ENCODE measurements at regions not wholly inside any gene's neighbourhood (a gene's known extent, or its start where the extent isn't known, plus 50 kb on each side); places are given as distances from the start of the nearest gene placed in this dataset.

DNA sequence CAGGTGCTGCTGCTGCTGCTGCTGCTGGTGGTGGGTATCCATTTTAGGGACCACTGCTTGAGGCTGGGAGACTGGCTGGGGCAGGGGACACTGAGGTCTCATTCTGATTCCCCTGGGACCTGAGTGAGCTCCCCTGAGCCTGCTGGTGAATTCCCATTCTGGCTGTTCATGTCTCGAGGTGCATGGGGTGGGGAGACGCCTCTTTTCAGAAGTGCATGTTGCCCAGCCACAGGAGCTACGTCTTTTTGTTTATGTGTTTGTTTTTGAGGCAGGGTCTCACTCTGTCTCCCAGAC, 133.4 kb downstream of the RHOU start:
- no peak for DNase-seq (ENCODE audit: low spot score)
- TF ChIP-seq ZNF790 (CRISPR knock-in tag; IDR thresholded peaks at IDR 0.05; ENCODE audit: borderline replicate concordance) (no peak), SP4 (CRISPR knock-in tag; IDR thresholded peaks at IDR 0.05) (no peak), MAZ (IDR thresholded peaks at IDR 0.05; ENCODE audit: borderline replicate concordance, low read depth, low read length) (no peak), MAZ (CRISPR knock-in tag; IDR thresholded peaks at IDR 0.05; ENCODE audit: low read depth) (no peak)
- FAIRE-seq: no peak
- ATAC-seq: no peak
- no peaks in the 10 kb centered on the region for H3K36me3 ChIP-seq (replicated peaks in 1 of 2; ENCODE audit: control insufficient read depth in 1 of 2, insufficient read depth in 2 of 2, low read length in 2 of 2)
- ChIA-PET POLR2A (no interaction called here), CTCF (ENCODE audit: low intra/inter-chr PET ratio, low total read pairs) (no interaction called here)
- H3K9ac ChIP-seq (ENCODE audit: insufficient read depth, low read depth, low read length): no peak overlapping the region
- no peaks in the 10 kb centered on the region for H4K20me1 ChIP-seq (ENCODE audit: insufficient read depth, low read length)
- no peaks in the 10 kb centered on the region for H3K9me3 ChIP-seq (ENCODE audit: low read length)
- intact Hi-C loops (cut with micrococcal nuclease; ENCODE audit: unreplicated experiment) (loop anchor here (10.0 kb wide), 1 partner anchor 356 kb away; no protein-coding TSS in a partner anchor), in situ Hi-C loops (cut with HindIII; ENCODE audit: extremely low pct_ligation_motif_present, low pct_unique_long_range_greater_than_20kb) (no loop called here)
- H3K4me2 ChIP-seq (ENCODE audit: low read depth, low read length): no peak overlapping the region
- no peak overlapping the region for H3K4me3 ChIP-seq (replicated peaks in 1 of 3; ENCODE audit: insufficient read depth in 1 of 3, low read depth in 2 of 3, low read length in 3 of 3)
- BruUV-seq (replicated peaks): no TSS peak
- no peak overlapping the region for H2AFZ ChIP-seq (ENCODE audit: low read length)
- 74% methylated on average over 3 of the region's 3 CpGs for WGBS (ENCODE audit: low lambda C conversion rate)
- H3K4me1 ChIP-seq (ENCODE audit: insufficient read depth, low read length): peaks cover 72% of the 10 kb centered on the region
- no peaks in the 10 kb centered on the region for H3K79me2 ChIP-seq (ENCODE audit: insufficient read depth, low read length)
- no peak overlapping the region for H3K27ac ChIP-seq (ENCODE audit: extremely low read length, insufficient read depth, low read length)
- H3K27me3 ChIP-seq (ENCODE audit: control insufficient read depth in 1 of 2, insufficient read depth in 2 of 2, low read length in 2 of 2): no peaks in the 10 kb centered on the region

DNA sequence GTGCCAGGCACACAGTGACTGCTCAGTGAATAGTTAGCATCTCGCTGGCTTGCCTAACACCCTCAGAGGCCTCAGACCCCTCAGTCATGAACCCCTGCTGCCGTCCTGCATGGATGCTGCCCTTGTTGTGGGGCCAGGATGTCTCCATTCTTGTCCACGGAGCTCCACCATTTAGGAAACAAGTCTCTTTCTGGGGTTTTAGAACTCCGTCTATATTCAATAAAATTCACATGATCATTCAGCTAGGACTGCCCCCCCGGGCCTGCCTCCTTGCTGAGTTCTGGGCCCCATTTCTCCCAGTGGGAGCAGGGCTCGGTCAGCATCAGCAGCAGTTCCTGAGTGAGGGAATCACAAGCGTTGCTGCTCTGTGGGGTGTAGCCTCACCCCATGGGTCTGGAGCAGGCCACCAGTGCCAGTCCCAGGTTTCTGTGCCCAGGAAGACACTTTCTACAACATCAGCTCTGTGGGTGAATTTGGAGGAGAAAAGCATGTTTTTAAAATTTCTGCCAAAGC, 134.1 kb downstream of the RHOU start:
- ATAC-seq (no peak), FAIRE-seq (no peak), DNase-seq (ENCODE audit: low spot score) (no peak)
- BruUV-seq (replicated peaks): no TSS peak
- ChIA-PET POLR2A (interaction anchor here (0.9 kb wide), 1 partner anchor 14 kb away, joined by 3 read pairs; no protein-coding TSS in a partner anchor), CTCF (ENCODE audit: low intra/inter-chr PET ratio, low total read pairs) (no interaction called here)
- 68% methylated on average over 5 of the region's 7 CpGs for WGBS (ENCODE audit: low lambda C conversion rate)
- Histone ChIP-seq H4K20me1 (ENCODE audit: insufficient read depth, low read length) (no peaks in the 10 kb centered on the region), H3K36me3 (replicated peaks in 1 of 2; ENCODE audit: control insufficient read depth in 1 of 2, insufficient read depth in 2 of 2, low read length in 2 of 2) (no peaks in the 10 kb centered on the region), H3K9ac (ENCODE audit: insufficient read depth, low read depth, low read length) (no peak overlapping the region), H3K27ac (ENCODE audit: extremely low read length, insufficient read depth, low read length) (no peak overlapping the region), H2AFZ (ENCODE audit: low read length) (no peak overlapping the region), H3K4me2 (ENCODE audit: low read depth, low read length) (no peak overlapping the region), H3K4me1 (ENCODE audit: insufficient read depth, low read length) (peaks cover 65% of the 10 kb centered on the region), H3K79me2 (ENCODE audit: insufficient read depth, low read length) (no peaks in the 10 kb centered on the region), H3K4me3 (replicated peaks in 1 of 3; ENCODE audit: insufficient read depth in 1 of 3, low read depth in 2 of 3, low read length in 3 of 3) (no peak overlapping the region), H3K9me3 (ENCODE audit: low read length) (no peaks in the 10 kb centered on the region), H3K27me3 (ENCODE audit: control insufficient read depth in 1 of 2, insufficient read depth in 2 of 2, low read length in 2 of 2) (no peaks in the 10 kb centered on the region)
- intact Hi-C loops (cut with micrococcal nuclease; ENCODE audit: unreplicated experiment) (loop anchor here (10.0 kb wide), 1 partner anchor 355 kb away; no protein-coding TSS in a partner anchor), in situ Hi-C loops (cut with HindIII; ENCODE audit: extremely low pct_ligation_motif_present, low pct_unique_long_range_greater_than_20kb) (no loop called here)
- TF ChIP-seq, protein P1, sequence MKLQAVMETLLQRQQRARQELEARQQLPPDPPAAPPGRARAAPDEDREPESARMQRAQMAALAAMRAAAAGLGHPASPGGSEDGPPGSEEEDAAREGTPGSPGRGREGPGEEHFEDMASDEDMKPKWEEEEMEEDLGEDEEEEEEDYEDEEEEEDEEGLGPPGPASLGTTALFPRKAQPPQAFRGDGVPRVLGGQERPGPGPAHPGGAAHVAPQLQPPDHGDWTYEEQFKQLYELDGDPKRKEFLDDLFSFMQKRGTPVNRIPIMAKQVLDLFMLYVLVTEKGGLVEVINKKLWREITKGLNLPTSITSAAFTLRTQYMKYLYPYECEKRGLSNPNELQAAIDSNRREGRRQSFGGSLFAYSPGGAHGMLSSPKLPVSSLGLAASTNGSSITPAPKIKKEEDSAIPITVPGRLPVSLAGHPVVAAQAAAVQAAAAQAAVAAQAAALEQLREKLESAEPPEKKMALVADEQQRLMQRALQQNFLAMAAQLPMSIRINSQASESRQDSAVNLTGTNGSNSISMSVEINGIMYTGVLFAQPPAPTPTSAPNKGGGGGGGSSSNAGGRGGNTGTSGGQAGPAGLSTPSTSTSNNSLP (IDR thresholded peaks at IDR 0.05; ENCODE audit: low read depth, low read length): no peak
- TF ChIP-seq, protein P2, sequence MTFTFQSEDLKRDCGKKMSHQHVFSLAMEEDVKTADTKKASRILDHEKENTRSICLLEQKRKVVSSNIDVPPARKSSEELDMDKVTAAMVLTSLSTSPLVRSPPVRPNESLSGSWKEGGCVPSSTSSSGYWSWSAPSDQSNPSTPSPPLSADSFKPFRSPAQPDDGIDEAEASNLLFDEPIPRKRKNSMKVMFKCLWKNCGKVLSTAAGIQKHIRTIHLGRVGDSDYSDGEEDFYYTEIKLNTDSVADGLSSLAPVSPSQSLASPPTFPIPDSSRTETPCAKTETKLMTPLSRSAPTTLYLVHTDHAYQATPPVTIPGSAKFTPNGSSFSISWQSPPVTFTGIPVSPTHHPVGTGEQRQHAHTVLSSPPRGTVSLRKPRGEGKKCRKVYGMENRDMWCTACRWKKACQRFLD (CRISPR knock-in tag; IDR thresholded peaks at IDR 0.05; ENCODE audit: borderline replicate concordance): no peak

Measured in HepG2 (cell line).